ENCODE measurements at regions not wholly inside any gene's neighbourhood (a gene's known extent, or its start where the extent isn't known, plus 50 kb on each side); places are given as distances from the start of the nearest gene placed in this dataset.

- no peak for TF ChIP-seq CTCF (conservative IDR thresholded peaks at IDR 0.05)
- TF ChIP-seq ZFX (IDR thresholded peaks at IDR 0.05): no peak
Observed at GRCh38 chr9:16272776-16273175, 597.7 kb downstream of the BNC2 start.
